OCI-LY1 (cell line): ENCODE measurements at regions not wholly inside any gene's neighbourhood (a gene's known extent, or its start where the extent isn't known, plus 50 kb on each side); places are given as distances from the start of the nearest gene placed in this dataset.

Experiments
- EZH2 ChIP-seq: fragments of 200-600 bp; sonication (generic), shearing (Covaris generic); IDR thresholded peaks from 2 replicates; pipeline ENCODE4 v1.8.0; 2017; ENCODE audit warnings: borderline replicate concordance, mixed run types, mild to moderate bottlenecking, antibody characterized with exemption, low read length, moderate library complexity, mixed read lengths
- TF ChIP-seq, protein P1 (sequence below): fragments of 200-600 bp; sonication (generic), shearing (Covaris generic); IDR thresholded peaks from 2 replicates; pipeline ENCODE4 v1.5.1; 2017; ENCODE audit warnings: mild to moderate bottlenecking, antibody characterized with exemption, low read length, moderate library complexity, mixed read lengths

DNA sequence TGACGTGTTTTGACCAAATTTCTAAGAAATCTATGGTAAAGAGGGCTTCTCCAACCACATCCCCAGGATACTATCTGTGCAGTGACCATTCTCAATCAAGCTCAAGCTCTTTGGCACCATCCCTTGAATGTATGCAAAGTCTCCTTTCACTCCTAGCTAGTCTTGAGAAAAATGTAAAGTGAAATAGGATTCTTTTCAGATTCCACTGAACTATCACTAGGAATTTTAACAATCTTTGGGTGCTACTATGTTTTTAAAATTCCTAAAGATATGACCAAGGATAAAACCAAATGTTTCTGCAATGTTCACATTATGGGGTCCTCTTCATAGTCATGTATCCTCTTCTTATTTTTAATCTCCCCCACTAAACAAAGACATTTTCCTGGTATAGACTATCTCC, 107.8 kb downstream of the TMCO5A start:
- TF ChIP-seq, protein P1, sequence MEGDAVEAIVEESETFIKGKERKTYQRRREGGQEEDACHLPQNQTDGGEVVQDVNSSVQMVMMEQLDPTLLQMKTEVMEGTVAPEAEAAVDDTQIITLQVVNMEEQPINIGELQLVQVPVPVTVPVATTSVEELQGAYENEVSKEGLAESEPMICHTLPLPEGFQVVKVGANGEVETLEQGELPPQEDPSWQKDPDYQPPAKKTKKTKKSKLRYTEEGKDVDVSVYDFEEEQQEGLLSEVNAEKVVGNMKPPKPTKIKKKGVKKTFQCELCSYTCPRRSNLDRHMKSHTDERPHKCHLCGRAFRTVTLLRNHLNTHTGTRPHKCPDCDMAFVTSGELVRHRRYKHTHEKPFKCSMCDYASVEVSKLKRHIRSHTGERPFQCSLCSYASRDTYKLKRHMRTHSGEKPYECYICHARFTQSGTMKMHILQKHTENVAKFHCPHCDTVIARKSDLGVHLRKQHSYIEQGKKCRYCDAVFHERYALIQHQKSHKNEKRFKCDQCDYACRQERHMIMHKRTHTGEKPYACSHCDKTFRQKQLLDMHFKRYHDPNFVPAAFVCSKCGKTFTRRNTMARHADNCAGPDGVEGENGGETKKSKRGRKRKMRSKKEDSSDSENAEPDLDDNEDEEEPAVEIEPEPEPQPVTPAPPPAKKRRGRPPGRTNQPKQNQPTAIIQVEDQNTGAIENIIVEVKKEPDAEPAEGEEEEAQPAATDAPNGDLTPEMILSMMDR, result no peak
- TF ChIP-seq EZH2, result no peak
